IPS DF 19.7 (cell line): ENCODE measurements at regions not wholly inside any gene's neighbourhood (a gene's known extent, or its start where the extent isn't known, plus 50 kb on each side); places are given as distances from the start of the nearest gene placed in this dataset.

Source experiments
- DNase-seq: peaks from one replicate; pipeline ENCODE4 v3.0.0-alpha.2; 2013; ENCODE audit warnings: low read depth, low spot score

- no peak for DNase-seq
These were observed 1639.9 kb downstream of the EFNB2 start for GRCh38 chr13:104895521-104895920.

GRCh38 chr13:104875038-104875754 lies 1660.3 kb downstream of the EFNB2 start:
- no peak for DNase-seq

DNA sequence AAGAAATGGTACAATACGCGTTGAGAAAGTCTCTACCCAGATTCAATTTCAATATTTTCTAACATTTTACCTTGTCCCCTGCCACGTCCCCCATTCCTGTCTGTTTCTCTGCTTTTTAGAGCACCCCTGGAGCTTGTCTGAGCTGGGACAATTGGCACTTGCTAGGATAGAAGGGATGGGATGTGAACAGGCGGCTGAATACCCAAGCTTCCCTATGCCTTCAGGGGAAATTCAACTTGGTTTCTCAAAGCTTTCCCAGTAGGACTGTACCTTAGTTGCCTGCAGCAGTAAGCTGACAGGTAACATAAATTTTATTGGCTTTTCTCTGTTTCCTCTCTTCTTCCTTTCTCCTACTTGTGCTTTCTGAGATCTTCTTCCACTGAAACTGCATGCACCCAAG lies 1663.3 kb downstream of the EFNB2 start:
- DNase-seq: no peak

GRCh38 chr13:104871456-104871855 lies 1664.0 kb downstream of the EFNB2 start:
- no peak for DNase-seq

- no peak for DNase-seq
These were observed 1666.0 kb downstream of the EFNB2 start for GRCh38 chr13:104869501-104869900.

DNA sequence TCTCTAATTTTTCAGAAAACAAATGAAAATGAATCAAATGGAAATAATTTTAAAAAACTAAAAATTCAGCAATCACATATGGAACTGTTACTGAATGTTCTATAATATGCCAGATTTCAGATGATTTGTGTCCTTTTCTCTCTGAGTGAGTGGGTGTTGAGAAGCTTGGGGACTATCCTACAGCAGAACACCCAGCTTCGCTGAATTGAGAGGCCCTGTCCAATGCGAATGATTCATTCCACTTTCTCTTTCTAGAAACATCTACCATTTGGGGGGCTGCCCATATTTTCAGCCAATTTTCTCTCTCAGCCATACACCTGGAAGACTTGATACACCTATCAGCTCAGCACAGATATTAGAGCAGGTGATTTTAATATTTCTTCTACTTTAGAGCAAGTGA lies 1666.7 kb downstream of the EFNB2 start:
- DNase-seq: no peak

- DNase-seq: no peak
These were observed 1679.9 kb downstream of the EFNB2 start for GRCh38 chr13:104855581-104855980.

DNA sequence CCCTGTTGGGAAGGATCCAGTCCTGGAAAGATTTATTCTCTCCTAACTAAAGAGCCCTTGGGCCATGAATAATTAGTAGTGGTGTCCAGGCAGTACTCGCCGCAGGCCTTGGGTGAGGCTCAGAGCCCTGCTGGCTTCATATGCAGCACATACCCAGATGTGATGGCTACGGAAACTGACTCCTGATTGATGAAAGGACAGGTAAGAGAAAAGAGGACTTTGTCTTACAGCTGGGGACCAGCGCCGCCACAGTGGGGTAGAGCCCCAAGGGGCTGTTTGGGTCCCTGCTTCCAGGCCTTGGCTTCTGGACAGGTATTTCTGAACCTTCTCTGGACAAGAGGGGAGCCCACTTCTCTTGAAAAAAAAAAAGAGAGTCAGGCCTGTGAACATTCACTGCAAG lies 1680.8 kb downstream of the EFNB2 start:
- DNase-seq: no peak

DNA sequence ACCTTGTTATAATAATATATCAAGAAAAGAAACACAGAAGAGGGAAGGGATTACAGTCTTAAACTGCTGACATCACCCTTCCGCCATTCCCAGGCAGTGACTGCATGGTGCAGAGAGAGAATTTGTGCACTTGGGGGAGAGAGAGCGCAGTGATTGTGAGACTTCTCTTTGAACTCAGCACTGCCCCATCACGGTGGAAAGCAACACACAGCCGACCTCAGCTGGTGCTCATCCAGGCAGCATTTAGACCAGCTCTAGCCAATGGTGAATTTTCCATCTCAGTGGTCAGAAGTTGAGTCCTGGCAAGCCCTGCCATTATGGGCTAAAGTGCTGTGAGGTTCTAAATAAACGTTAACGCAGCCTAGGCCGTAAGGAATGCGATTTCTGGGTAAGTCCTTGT lies 1681.5 kb downstream of the EFNB2 start:
- no peak for DNase-seq

DNA sequence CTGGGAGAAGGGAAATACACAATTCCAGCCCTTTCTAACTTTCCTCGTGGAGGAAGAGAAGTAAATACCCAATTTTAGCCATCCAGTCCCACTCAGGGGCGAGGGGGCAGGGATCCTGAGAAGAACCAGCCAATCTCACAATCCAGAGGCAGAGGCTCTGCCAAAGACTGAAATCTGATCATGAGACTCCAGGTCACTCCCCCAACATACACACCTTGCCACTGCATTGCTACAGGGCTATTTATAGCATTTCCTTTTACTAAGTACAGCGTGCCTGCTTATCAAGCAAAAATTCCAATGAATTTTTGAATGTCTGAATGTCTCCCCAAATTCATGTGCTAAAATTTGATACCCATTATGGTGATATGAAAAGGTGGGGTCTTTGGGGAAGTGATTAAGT lies 1687.5 kb downstream of the EFNB2 start:
- DNase-seq: no peak

GRCh38 chr13:104843401-104843800 lies 1692.1 kb downstream of the EFNB2 start:
- no peak for DNase-seq

GRCh38 chr13:104841110-104841509 lies 1694.4 kb downstream of the EFNB2 start:
- DNase-seq: no peak

- DNase-seq: no peak
These were observed 1697.7 kb downstream of the EFNB2 start for GRCh38 chr13:104837756-104838155.

- no peak for DNase-seq
These were observed 1702.2 kb downstream of the EFNB2 start for GRCh38 chr13:104833221-104833620.

DNA sequence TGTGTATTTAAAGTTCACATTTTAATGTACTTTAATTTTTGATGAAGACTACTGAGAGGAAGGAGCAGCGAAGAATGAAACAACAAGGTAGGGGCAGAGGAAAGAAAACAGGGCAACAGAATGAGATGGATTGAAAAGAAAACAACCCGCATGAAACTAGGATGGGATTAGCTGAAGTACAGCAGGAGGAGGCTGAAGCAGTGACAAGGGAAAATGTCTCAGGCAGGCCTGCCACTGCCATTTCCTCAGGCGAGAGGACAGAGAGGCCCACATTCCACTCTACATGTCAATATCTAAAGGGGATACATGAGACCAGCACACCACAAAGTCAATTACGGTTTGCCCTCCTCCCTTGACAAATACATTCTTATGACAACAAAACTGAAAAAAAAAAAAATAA lies 1703.2 kb downstream of the EFNB2 start:
- no peak for DNase-seq

DNA sequence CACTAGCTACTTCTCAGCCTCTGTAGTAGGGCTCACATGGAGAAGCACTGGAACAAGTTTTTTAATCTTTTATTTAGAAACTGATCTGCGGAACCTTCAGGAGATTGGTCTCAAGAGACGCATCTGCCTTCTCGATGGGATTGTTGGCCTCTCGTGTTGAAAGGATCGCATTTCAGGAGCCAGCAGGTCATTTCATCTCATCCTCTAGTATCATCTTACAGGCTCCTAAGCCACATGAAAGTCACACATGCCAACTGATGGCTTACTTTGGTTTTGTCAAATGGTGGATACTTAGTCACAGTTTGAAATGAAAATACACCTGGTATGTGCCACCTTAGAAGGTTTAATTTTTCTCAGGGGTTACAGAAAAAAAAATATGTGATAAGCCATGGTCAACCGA lies 1703.6 kb downstream of the EFNB2 start:
- DNase-seq: no peak

- no peak for DNase-seq
These were observed 1711.8 kb downstream of the EFNB2 start for GRCh38 chr13:104823709-104824108.

DNA sequence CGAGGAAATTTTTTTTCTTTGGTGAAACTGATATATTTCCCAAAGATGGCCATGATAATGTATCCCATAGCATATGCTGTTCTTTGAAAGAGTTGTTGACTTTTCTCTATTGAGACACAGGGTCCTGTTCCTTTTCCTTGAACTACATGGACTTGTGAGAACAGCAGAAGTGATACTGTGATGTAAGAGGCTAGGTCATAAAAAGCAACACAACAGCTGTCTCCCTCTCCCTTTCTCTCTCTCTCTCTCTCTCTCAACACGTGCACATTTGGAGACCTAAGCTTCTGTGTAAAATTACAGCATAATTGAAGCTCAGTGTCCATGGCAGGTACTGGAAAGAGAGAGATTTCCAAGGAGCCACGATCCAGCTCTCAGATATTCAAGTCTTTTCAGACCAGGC lies 1712.4 kb downstream of the EFNB2 start:
- no peak for DNase-seq

GRCh38 chr13:104817271-104817670 lies 1718.2 kb downstream of the EFNB2 start:
- DNase-seq: no peak

DNA sequence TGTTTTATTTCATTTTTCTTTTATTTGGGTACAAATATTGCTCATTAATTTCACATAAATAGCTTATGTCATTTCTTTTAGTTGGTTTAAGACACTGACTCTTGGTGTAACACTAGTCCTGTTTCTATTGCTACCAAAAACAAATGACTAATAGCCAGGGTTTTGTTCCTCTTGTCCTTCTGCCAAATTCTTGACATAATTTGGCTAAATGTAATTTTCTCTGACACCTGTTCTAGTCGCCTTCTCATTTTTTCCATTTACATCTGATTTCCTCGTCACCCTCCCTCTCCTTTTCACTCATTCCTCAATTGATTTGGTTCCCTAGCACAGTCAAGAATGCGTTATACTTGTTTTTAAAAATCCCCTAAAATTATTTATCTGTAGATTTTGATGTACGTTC lies 1718.7 kb downstream of the EFNB2 start:
- no peak for DNase-seq

DNA sequence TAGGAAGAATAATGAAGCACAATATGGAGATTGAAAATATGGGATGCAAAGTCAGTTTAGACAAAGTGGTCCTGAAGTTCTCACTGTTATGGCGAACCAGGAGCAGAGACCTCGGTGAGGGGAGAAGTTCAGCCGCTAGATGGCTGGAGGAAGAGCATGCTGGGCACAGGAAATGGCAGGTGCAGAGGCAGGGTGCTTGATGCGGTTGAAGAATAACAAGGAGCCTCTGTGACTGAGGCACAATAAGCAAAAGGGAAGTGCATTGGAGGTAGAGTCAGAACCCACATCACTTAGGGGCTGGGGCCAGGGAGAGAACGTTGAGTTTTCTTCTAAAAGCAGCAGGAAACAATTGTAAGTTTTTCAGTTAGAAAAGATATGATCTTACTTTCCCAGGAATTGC lies 1725.2 kb downstream of the EFNB2 start:
- no peak for DNase-seq

DNA sequence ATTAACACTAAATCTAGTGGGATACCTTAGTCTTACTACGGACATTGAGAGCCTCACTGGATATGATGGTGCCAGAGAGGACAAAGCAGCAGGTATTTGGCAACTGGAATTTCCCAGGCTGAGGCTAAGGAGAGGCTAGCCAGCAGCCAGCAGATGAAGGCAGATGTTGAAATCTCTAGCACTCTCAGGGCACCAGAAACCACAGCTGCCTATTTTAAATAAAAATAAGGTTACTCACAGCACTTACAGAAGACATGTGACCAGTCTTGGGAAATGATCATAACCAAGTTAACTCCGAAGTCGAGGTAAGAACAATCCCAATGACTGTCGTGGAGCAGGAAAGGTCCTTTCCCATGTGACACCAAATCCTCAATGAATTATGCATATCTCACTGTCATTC lies 1726.0 kb downstream of the EFNB2 start:
- no peak for DNase-seq

GRCh38 chr13:104805346-104805745 lies 1730.1 kb downstream of the EFNB2 start:
- DNase-seq: no peak

GRCh38 chr13:104799152-104799551 lies 1732.9 kb upstream of the SLC10A2 start:
- no peak for DNase-seq
